H9 (cell line): ENCODE measurements at regions not wholly inside any gene's neighbourhood (a gene's known extent, or its start where the extent isn't known, plus 50 kb on each side); places are given as distances from the start of the nearest gene placed in this dataset.

ENCODE experiments used
- DNase-seq: peaks from one replicate; pipeline ENCODE4 v3.0.0-alpha.2; 2017
- H2AFZ ChIP-seq: one replicate; pipeline ENCODE4 v1.6.1; 2013; ENCODE audit warnings: mild to moderate bottlenecking, low read length, control low read depth, moderate library complexity
- H2AK5ac ChIP-seq: 2 replicates; pipeline ENCODE4 v1.6.1; 2013; ENCODE audit warnings: low read length, control low read depth, mixed read lengths; ENCODE audit not compliant: insufficient read length
- H2BK120ac ChIP-seq: one replicate; pipeline ENCODE4 v1.6.1; 2013; ENCODE audit warnings: low read depth, mild to moderate bottlenecking, low read length, control low read depth, inconsistent platforms; ENCODE audit not compliant: poor library complexity, severe bottlenecking
- H2BK12ac ChIP-seq: 2 replicates; pipeline ENCODE4 v1.6.1; 2013; ENCODE audit warnings: low read length, control low read depth, mixed read lengths, low read depth; ENCODE audit not compliant: insufficient read length
- H2BK15ac ChIP-seq: 2 replicates; pipeline ENCODE4 v1.6.1; 2013; ENCODE audit warnings: low read depth, low read length, control low read depth
- H2BK20ac ChIP-seq: one replicate; pipeline ENCODE4 v1.6.1; 2013; ENCODE audit warnings: low read depth, mild to moderate bottlenecking, low read length, control low read depth, inconsistent platforms; ENCODE audit not compliant: poor library complexity, severe bottlenecking
- H2BK5ac ChIP-seq: 2 replicates; pipeline ENCODE4 v1.6.1; 2013; ENCODE audit warnings: low read length, control low read depth, mixed read lengths; ENCODE audit not compliant: insufficient read length
- H3K14ac ChIP-seq: 2 replicates; pipeline ENCODE4 v1.6.1; 2013; ENCODE audit warnings: low read length, control low read depth; ENCODE audit not compliant: insufficient read depth
- H3K18ac ChIP-seq: 2 replicates; pipeline ENCODE4 v1.6.1; 2013; ENCODE audit warnings: low read depth, mild to moderate bottlenecking, mixed read lengths, low read length, control low read depth; ENCODE audit not compliant: insufficient read length
- H3K23ac ChIP-seq: 2 replicates; pipeline ENCODE4 v1.6.1; 2013; ENCODE audit warnings: low read length, control low read depth, mixed read lengths, low read depth; ENCODE audit not compliant: insufficient read length
- H3K23me2 ChIP-seq: 2 replicates; pipeline ENCODE4 v1.6.1; 2013; ENCODE audit warnings: low read depth, mild to moderate bottlenecking, mixed read lengths, low read length, control low read depth; ENCODE audit not compliant: insufficient read length, poor library complexity, severe bottlenecking
- H3K27ac ChIP-seq: 2 replicates; pipeline ENCODE4 v1.5.1; 2013; ENCODE audit warnings: low read length, control low read depth, mixed read lengths, low read depth; ENCODE audit not compliant: insufficient read length
- H3K27me3 ChIP-seq: 2 replicates; pipeline ENCODE4 v1.6.1; 2013; ENCODE audit warnings: low read length, control low read depth, inconsistent platforms; ENCODE audit not compliant: insufficient read depth
- H3K4ac ChIP-seq: 2 replicates; pipeline ENCODE4 v1.6.1; 2013; ENCODE audit warnings: low read depth, mild to moderate bottlenecking, control low read depth, inconsistent platforms, low read length, moderate library complexity
- H3K4me1 ChIP-seq: 2 replicates; pipeline ENCODE4 v1.6.1; 2013; ENCODE audit warnings: low read length, control low read depth, inconsistent platforms; ENCODE audit not compliant: insufficient read depth
- H3K4me2 ChIP-seq: 2 replicates; pipeline ENCODE4 v1.6.1; 2013; ENCODE audit warnings: low read length, control low read depth, mixed read lengths; ENCODE audit not compliant: insufficient read length, insufficient read depth
- H3K56ac ChIP-seq: 2 replicates; pipeline ENCODE4 v1.6.1; 2013; ENCODE audit warnings: low read depth, mild to moderate bottlenecking, mixed read lengths, low read length, control low read depth; ENCODE audit not compliant: insufficient read length
- H3K79me1 ChIP-seq: 2 replicates; pipeline ENCODE4 v1.6.1; 2013; ENCODE audit warnings: low read depth, mild to moderate bottlenecking, moderate library complexity, low read length, control low read depth, inconsistent platforms; ENCODE audit not compliant: insufficient read depth, poor library complexity, severe bottlenecking
- H3K79me2 ChIP-seq: 2 replicates; pipeline ENCODE4 v1.6.1; 2013; ENCODE audit warnings: low read length, control low read depth, inconsistent platforms; ENCODE audit not compliant: insufficient read depth
- H3K9ac ChIP-seq: 2 replicates; pipeline ENCODE4 v1.6.1; 2013; ENCODE audit warnings: low read length, control low read depth, mixed read lengths; ENCODE audit not compliant: insufficient read length; ENCODE audit errors: extremely low read depth
- H3K9me3 ChIP-seq: one replicate; pipeline ENCODE4 v1.6.1; 2013; ENCODE audit warnings: low read depth, low read length, inconsistent platforms; ENCODE audit not compliant: control insufficient read depth
- H3T11ph ChIP-seq: one replicate; pipeline ENCODE4 v1.6.1; 2013; ENCODE audit warnings: mild to moderate bottlenecking, low read length, control low read depth, inconsistent platforms
- H4K20me1 ChIP-seq: one replicate; pipeline ENCODE4 v1.6.1; 2013; ENCODE audit not compliant: control insufficient read depth, insufficient read length, insufficient read depth
- H4K5ac ChIP-seq: 2 replicates; pipeline ENCODE4 v1.6.1; 2013; ENCODE audit warnings: low read depth, mild to moderate bottlenecking, mixed read lengths, low read length, control low read depth; ENCODE audit not compliant: insufficient read length
- H4K8ac ChIP-seq: replicated peaks from 2 replicates; pipeline ENCODE4 v1.6.1; 2013; ENCODE audit warnings: low read length, control low read depth, mixed read lengths, low read depth; ENCODE audit not compliant: insufficient read length
- H4K91ac ChIP-seq: 2 replicates; pipeline ENCODE4 v1.6.1; 2013; ENCODE audit warnings: low read depth, mild to moderate bottlenecking, moderate library complexity, mixed read lengths, low read length, control low read depth; ENCODE audit not compliant: insufficient read length
- H3K27ac Mint-ChIP-seq, 3 experiments: 2 replicates in 2 of 3; 3 replicates in 1 of 3; pipeline ENCODE4 v1.8.0; 2020 to 2021; ENCODE audit warnings: mixed read lengths in 3 of 3, mild to moderate bottlenecking in 1 of 3, moderate library complexity in 1 of 3
- H3K27me3 Mint-ChIP-seq: 2 replicates; pipeline ENCODE4 v1.8.0; 2021; ENCODE audit warnings: low read depth, mild to moderate bottlenecking, moderate library complexity, mixed read lengths
- H3K36me3 Mint-ChIP-seq, 3 experiments: 2 replicates in 2 of 3; 3 replicates in 1 of 3; pipeline ENCODE4 v1.8.0; 2020 to 2021; ENCODE audit warnings: low read depth in 3 of 3, mixed read lengths in 3 of 3; ENCODE audit not compliant: insufficient read depth in 1 of 3
- H3K4me1 Mint-ChIP-seq, 2 experiments: 2 replicates each; pipeline ENCODE4 v1.8.0; 2020; ENCODE audit warnings: mixed read lengths in 2 of 2
- H3K4me3 Mint-ChIP-seq, 2 experiments: 2 replicates in 1 of 2; 3 replicates in 1 of 2; pipeline ENCODE4 v1.8.0; 2020 to 2021; ENCODE audit warnings: mild to moderate bottlenecking in 2 of 2, mixed read lengths in 2 of 2, moderate library complexity in 1 of 2
- H3K9me3 Mint-ChIP-seq, 2 experiments: 2 replicates in 1 of 2; 3 replicates in 1 of 2; pipeline ENCODE4 v1.8.0; 2020; ENCODE audit warnings: mild to moderate bottlenecking in 2 of 2, mixed read lengths in 2 of 2, moderate library complexity in 1 of 2
- CTCF ChIP-seq: fragments of 200-600 bp; sonication (generic); conservative IDR thresholded peaks from 3 replicates; pipeline ENCODE4 v1.8.0; 2021; ENCODE audit warnings: antibody characterized with exemption, mild to moderate bottlenecking
- WGBS: extraction: QIAGEN DNeasy Blood & Tissue Kit; methylation state at CpG from one replicate; pipeline ENCODE4 v1.1.7; 2013; ENCODE audit warnings: missing lambda C conversion rate, low lambda C conversion rate, mixed read lengths; ENCODE audit not compliant: insufficient read length; ENCODE audit errors: extremely low coverage; 5-methylcytosine and 5-hydroxymethylcytosine counted together

GRCh38 chrX:26952213-26952612 is 510.9 kb downstream of the PPP4R3C start:
- Histone ChIP-seq H3K4me2 (no peak overlapping the region), H3K27me3 (no peaks in the 10 kb centered on the region), H3K9ac (no peak overlapping the region), H3K79me2 (no peaks in the 10 kb centered on the region), H3K23me2 (no peaks in the 10 kb centered on the region), H3K27ac (no peak overlapping the region), H2BK15ac (no peak overlapping the region), H3K56ac (no peak overlapping the region), H2BK120ac (no peak overlapping the region), H3K14ac (no peak overlapping the region), H2BK12ac (no peak overlapping the region), H2AFZ (no peak overlapping the region), H3K4me1 (no peaks in the 10 kb centered on the region), H4K5ac (no peak overlapping the region), H3K4ac (no peak overlapping the region), H4K20me1 (no peaks in the 10 kb centered on the region), H3K18ac (no peak overlapping the region), H2BK5ac (no peak overlapping the region), H3K79me1 (no peaks in the 10 kb centered on the region), H2BK20ac (no peak overlapping the region), H3T11ph (no peak overlapping the region), H4K8ac (no peak overlapping the region), H2AK5ac (no peak overlapping the region), H3K23ac (no peak overlapping the region), H4K91ac (no peak overlapping the region), H3K9me3 (peaks cover 7% of the 10 kb centered on the region)
- Mint-ChIP-seq H3K27me3 (no peaks in the 10 kb centered on the region), H3K27ac (no peak overlapping the region), H3K4me1 (no peaks in the 10 kb centered on the region), H3K9me3 (peaks cover 57 to 68% of the 10 kb centered on the region in 2 experiments), H3K36me3 (no peaks in the 10 kb centered on the region; a peak in 1 of 7 replicates), H3K4me3 (no peak overlapping the region)
- no CpG with 5 or more reads among the region's 2 CpGs for WGBS
- no peak for TF ChIP-seq CTCF
- no peak for DNase-seq
